ENCODE measurements at regions not wholly inside any gene's neighbourhood (a gene's known extent, or its start where the extent isn't known, plus 50 kb on each side); places are given as distances from the start of the nearest gene placed in this dataset.

- ChIA-PET CTCF (interaction anchor here (0.5 kb wide), 1 partner anchor 35 kb away, joined by 3 read pairs; no protein-coding TSS in a partner anchor), POLR2A (no interaction called here)
- Histone ChIP-seq H3K4me2 (no peak overlapping the region), H3K4me3 (no peak overlapping the region), H3K4me1 (no peaks in the 10 kb centered on the region), H3K9me3 (no peaks in the 10 kb centered on the region), H3K27ac (no peak overlapping the region)
- DNase-seq (ENCODE audit: low read depth in 1 of 2, low spot score in 1 of 2), result no peak
- no peak for ATAC-seq
- FAIRE-seq, result no peak
- no peak for TF ChIP-seq MAFK (IDR thresholded peaks at IDR 0.05; ENCODE audit: partially characterized antibody)
- TF ChIP-seq HOXB5 (CRISPR knock-in tag; IDR thresholded peaks at IDR 0.05), result no peak
- no peak for TF ChIP-seq POLR2A (IDR thresholded peaks at IDR 0.05; ENCODE audit: low read length)
- TF ChIP-seq JUN (IDR thresholded peaks at IDR 0.05), result no peak
- TF ChIP-seq FOSL2 (IDR thresholded peaks at IDR 0.05), result no peak
- TF ChIP-seq FOSL2 (CRISPR knock-in tag; IDR thresholded peaks at IDR 0.05), result no peak
- no peak for TF ChIP-seq PHF8 (IDR thresholded peaks at IDR 0.05; ENCODE audit: borderline replicate concordance, low read depth)
- TF ChIP-seq KDM1A (IDR thresholded peaks at IDR 0.05; ENCODE audit: low read depth), result no peak
- no peak for TF ChIP-seq CHD4 (IDR thresholded peaks at IDR 0.05; ENCODE audit: borderline replicate concordance)
- TF ChIP-seq TP53 (CRISPR knock-in tag; IDR thresholded peaks at IDR 0.05), result no peak
- TF ChIP-seq RARB (CRISPR knock-in tag; IDR thresholded peaks at IDR 0.05), result no peak
- no peak for TF ChIP-seq NPAS2 (CRISPR knock-in tag; IDR thresholded peaks at IDR 0.05; ENCODE audit: borderline replicate concordance)
- no peak for TF ChIP-seq POLR2AphosphoS2 (conservative IDR thresholded peaks at IDR 0.05; ENCODE audit: low read length)
- no peak for TF ChIP-seq HEYL (CRISPR knock-in tag; IDR thresholded peaks at IDR 0.05)
- TF ChIP-seq HOXA7 (CRISPR knock-in tag; IDR thresholded peaks at IDR 0.05), result no peak
- TF ChIP-seq ZFP36 (IDR thresholded peaks at IDR 0.05; ENCODE audit: borderline replicate concordance, partially characterized antibody), result no peak
- no peak for TF ChIP-seq BCL3 (IDR thresholded peaks at IDR 0.05)
- 0% methylated on average over 1 of the region's 1 CpG for WGBS (ENCODE audit: missing lambda C conversion rate)
These were observed 113.5 kb downstream of the TMEM114 start for GRCh38 chr16:8476824-8477223.

DNA sequence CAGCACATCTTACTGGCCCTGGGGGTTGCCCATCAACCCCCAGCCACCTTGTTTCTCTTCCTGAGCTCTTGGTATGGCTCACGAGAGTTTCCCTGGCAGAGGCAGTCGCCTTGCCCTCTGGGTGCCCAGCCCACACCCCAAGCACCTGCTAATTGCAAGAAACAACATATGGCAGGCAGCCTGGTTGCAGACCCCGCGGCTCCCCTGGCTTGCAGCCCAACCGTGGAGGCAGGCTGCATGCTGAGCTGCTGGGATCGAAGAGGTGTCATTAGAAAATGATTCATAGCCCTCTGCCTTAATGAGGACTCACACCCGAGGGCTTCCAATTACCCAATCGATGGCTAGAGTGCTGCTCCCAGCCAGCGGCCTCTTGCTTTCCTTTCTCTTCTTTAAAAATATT, 115.7 kb downstream of the TMEM114 start:
- POLR2A ChIA-PET, result no interaction called here
- WGBS (ENCODE audit: missing lambda C conversion rate), result 0% methylated on average over 8 of the region's 9 CpGs
- CTCF ChIA-PET, result interaction anchor here (1.1 kb wide), 1 partner anchor 16 kb away, joined by 3 read pairs; no protein-coding TSS in a partner anchor
- H3K4me1 ChIP-seq, result no peaks in the 10 kb centered on the region
- no peak overlapping the region for H3K4me3 ChIP-seq
- no peaks in the 10 kb centered on the region for H3K9me3 ChIP-seq
- no peak overlapping the region for H3K4me2 ChIP-seq
- ATAC-seq, result no peak
- TF ChIP-seq NPAS2 (CRISPR knock-in tag; IDR thresholded peaks at IDR 0.05; ENCODE audit: borderline replicate concordance) (no peak), CHD2 (IDR thresholded peaks at IDR 0.05; ENCODE audit: low read length, partially characterized antibody) (no peak), ZNF302 (CRISPR knock-in tag; IDR thresholded peaks at IDR 0.05) (no peak), JUNB (IDR thresholded peaks at IDR 0.05) (no peak), RCOR1 (IDR thresholded peaks at IDR 0.05; ENCODE audit: low read depth, low read length) (no peak), PBX3 (IDR thresholded peaks at IDR 0.05) (no peak), FOSB (CRISPR knock-in tag; IDR thresholded peaks at IDR 0.05) (no peak), FOXS1 (CRISPR knock-in tag; IDR thresholded peaks at IDR 0.05) (no peak), CEBPB (IDR thresholded peaks at IDR 0.05) (no peak), PHF8 (IDR thresholded peaks at IDR 0.05; ENCODE audit: borderline replicate concordance, low read depth) (no peak), RAD21 (conservative IDR thresholded peaks at IDR 0.05 in 1 of 2, IDR thresholded peaks at IDR 0.05 in 1 of 2) (no peak), RARB (CRISPR knock-in tag; IDR thresholded peaks at IDR 0.05) (no peak), SREBF2 (IDR thresholded peaks at IDR 0.05) (no peak)
- FAIRE-seq, result no peak
- H3K27ac ChIP-seq, result no peak overlapping the region
- no peak for DNase-seq (ENCODE audit: low read depth in 1 of 2, low spot score in 1 of 2)

Data from A549 (cell line).